DOHH2 (cell line): ENCODE measurements at regions not wholly inside any gene's neighbourhood (a gene's known extent, or its start where the extent isn't known, plus 50 kb on each side); places are given as distances from the start of the nearest gene placed in this dataset.
A peak's percentile ranks its signal among the peaks of the same experiment; 100 is the strongest.

ENCODE experiments used
- H3F3A ChIP-seq: fragments of 200-600 bp; sonication (generic), shearing (Covaris generic); 2 replicates; pipeline ENCODE4 v1.6.0; 2016; ENCODE audit warnings: antibody characterized with exemption, mild to moderate bottlenecking; ENCODE audit not compliant: control insufficient read depth, insufficient read depth
- H3K27ac ChIP-seq: fragments of 200-600 bp; sonication (generic); 2 replicates; pipeline ENCODE4 v1.5.1; 2014; ENCODE audit warnings: low read depth, mild to moderate bottlenecking, low read length, moderate library complexity
- H3K27me3 ChIP-seq: fragments of 200-600 bp; sonication (generic); 2 replicates; pipeline ENCODE4 v1.6.1; 2014; ENCODE audit warnings: mild to moderate bottlenecking, low read length, mixed read lengths; ENCODE audit not compliant: control insufficient read depth
- H3K36me3 ChIP-seq: fragments of 200-600 bp; sonication (generic); 2 replicates; pipeline ENCODE4 v1.6.1; 2014; ENCODE audit warnings: mild to moderate bottlenecking, low read length, moderate library complexity, mixed read lengths; ENCODE audit not compliant: control insufficient read depth
- H3K4me1 ChIP-seq: fragments of 200-600 bp; sonication (generic); 2 replicates; pipeline ENCODE4 v1.6.1; 2014; ENCODE audit warnings: mild to moderate bottlenecking, low read length, mixed read lengths; ENCODE audit not compliant: control insufficient read depth
- H3K4me2 ChIP-seq: fragments of 200-600 bp; sonication (generic); 2 replicates; pipeline ENCODE4 v1.6.0; 2014; ENCODE audit warnings: mild to moderate bottlenecking, low read length, moderate library complexity
- H3K4me3 ChIP-seq: fragments of 200-600 bp; sonication (generic); 2 replicates; pipeline ENCODE4 v1.5.1; 2014; ENCODE audit warnings: mild to moderate bottlenecking, low read length, mixed read lengths
- H3K79me2 ChIP-seq: fragments of 200-600 bp; sonication (generic); 2 replicates; pipeline ENCODE4 v1.6.1; 2014; ENCODE audit warnings: mild to moderate bottlenecking, low read length, mixed read lengths; ENCODE audit not compliant: control insufficient read depth
- H3K9me2 ChIP-seq: fragments of 200-600 bp; sonication (generic); replicated peaks from 2 replicates; pipeline ENCODE4 v1.6.1; 2014; ENCODE audit warnings: mild to moderate bottlenecking, low read length, mixed read lengths; ENCODE audit not compliant: control insufficient read depth
- H3K9me3 ChIP-seq: fragments of 200-600 bp; sonication (generic); 2 replicates; pipeline ENCODE4 v1.6.1; 2014; ENCODE audit warnings: antibody characterized with exemption, low read length, mixed read lengths; ENCODE audit not compliant: control insufficient read depth, insufficient read depth
- H4K20me1 ChIP-seq: fragments of 200-600 bp; sonication (generic); 2 replicates; pipeline ENCODE4 v1.6.0; 2014; ENCODE audit warnings: low read depth, mild to moderate bottlenecking, antibody characterized with exemption, low read length, moderate library complexity; ENCODE audit not compliant: control insufficient read depth, insufficient read depth
- EZH2phosphoT487 ChIP-seq: fragments of 200-600 bp; sonication (generic); IDR thresholded peaks from 2 replicates; pipeline ENCODE4 v1.6.1; 2017; ENCODE audit warnings: borderline replicate concordance, mild to moderate bottlenecking, antibody characterized with exemption, low read length, moderate library complexity, mixed read lengths
- TF ChIP-seq, protein P1 (sequence below): fragments of 200-600 bp; sonication (generic); IDR thresholded peaks from one replicate; pipeline ENCODE4 v1.5.1; 2014; ENCODE audit warnings: antibody characterized with exemption, mild to moderate bottlenecking, low read depth, low read length; ENCODE audit not compliant: poor library complexity, severe bottlenecking

DNA sequence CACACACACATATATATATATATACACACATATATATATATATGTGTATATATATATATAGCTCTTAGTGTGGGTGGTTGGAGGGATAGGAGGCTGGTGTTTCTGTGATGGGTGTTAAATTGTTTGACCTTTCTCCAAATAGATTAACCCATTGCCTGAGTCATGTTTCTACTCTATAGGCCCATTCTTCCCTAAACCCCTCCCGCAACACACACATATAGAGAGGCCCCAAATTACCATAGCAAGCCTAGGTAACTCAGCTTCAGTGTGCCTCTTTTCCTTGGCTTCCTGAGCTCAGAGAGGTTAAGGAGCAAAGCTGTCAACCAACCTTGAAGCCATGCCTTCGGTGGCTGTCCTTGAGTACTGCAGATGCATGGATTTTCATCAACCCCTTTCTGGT lies 98.7 kb upstream of the ADO start:
- Histone ChIP-seq H3K9me3 (peaks cover 5% of the 10 kb centered on the region; the same call in 1 of the 2 replicates), H3K27ac (no peak overlapping the region), H3K4me1 (peaks cover 35% of the 10 kb centered on the region), H3K36me3 (no peaks in the 10 kb centered on the region), H3K9me2 (no peaks in the 10 kb centered on the region), H3K27me3 (no peaks in the 10 kb centered on the region), H4K20me1 (no peaks in the 10 kb centered on the region), H3K4me3 (no peak overlapping the region), H3K4me2 (no peak overlapping the region), H3F3A (no peaks in the 10 kb centered on the region), H3K79me2 (no peaks in the 10 kb centered on the region)
- no peak for TF ChIP-seq EZH2phosphoT487
- TF ChIP-seq, protein P1, sequence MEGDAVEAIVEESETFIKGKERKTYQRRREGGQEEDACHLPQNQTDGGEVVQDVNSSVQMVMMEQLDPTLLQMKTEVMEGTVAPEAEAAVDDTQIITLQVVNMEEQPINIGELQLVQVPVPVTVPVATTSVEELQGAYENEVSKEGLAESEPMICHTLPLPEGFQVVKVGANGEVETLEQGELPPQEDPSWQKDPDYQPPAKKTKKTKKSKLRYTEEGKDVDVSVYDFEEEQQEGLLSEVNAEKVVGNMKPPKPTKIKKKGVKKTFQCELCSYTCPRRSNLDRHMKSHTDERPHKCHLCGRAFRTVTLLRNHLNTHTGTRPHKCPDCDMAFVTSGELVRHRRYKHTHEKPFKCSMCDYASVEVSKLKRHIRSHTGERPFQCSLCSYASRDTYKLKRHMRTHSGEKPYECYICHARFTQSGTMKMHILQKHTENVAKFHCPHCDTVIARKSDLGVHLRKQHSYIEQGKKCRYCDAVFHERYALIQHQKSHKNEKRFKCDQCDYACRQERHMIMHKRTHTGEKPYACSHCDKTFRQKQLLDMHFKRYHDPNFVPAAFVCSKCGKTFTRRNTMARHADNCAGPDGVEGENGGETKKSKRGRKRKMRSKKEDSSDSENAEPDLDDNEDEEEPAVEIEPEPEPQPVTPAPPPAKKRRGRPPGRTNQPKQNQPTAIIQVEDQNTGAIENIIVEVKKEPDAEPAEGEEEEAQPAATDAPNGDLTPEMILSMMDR: no peak

DNA sequence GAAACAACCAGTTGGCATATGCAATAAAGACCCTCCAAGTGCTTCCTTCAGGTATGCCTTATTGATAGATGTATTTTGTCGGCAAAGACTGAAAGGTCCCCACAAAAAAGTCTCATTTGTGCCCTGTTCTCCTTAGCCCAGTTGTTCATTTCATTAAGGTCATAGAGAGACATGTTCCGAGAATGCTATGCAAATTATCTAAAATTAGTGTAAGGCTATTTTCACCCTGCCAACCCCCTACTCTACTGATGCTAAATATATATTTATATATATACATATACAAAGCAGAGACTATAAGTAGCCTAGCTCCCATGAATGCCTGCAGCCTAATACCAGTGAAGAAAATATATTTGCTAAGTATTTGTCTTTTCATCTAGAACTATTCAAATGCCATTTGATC lies 96.7 kb upstream of the ADO start:
- no peaks in the 10 kb centered on the region for H4K20me1 ChIP-seq
- peaks cover 35% of the 10 kb centered on the region for H3K4me1 ChIP-seq
- peak overlapping the region; percentile 25 for H3K4me3 ChIP-seq
- no peaks in the 10 kb centered on the region for H3K79me2 ChIP-seq
- H3K4me2 ChIP-seq: peak overlapping the region; percentile 49
- no peak overlapping the region for H3K27ac ChIP-seq
- H3K36me3 ChIP-seq: no peaks in the 10 kb centered on the region
- no peaks in the 10 kb centered on the region for H3K9me2 ChIP-seq
- no peak for TF ChIP-seq EZH2phosphoT487
- TF ChIP-seq, protein P1: no peak
- H3F3A ChIP-seq: no peaks in the 10 kb centered on the region
- no peaks in the 10 kb centered on the region for H3K27me3 ChIP-seq
- H3K9me3 ChIP-seq: 0 out of 2 replicates have a peak, but pooled peaks cover 3% of the 10 kb centered on the region

DNA sequence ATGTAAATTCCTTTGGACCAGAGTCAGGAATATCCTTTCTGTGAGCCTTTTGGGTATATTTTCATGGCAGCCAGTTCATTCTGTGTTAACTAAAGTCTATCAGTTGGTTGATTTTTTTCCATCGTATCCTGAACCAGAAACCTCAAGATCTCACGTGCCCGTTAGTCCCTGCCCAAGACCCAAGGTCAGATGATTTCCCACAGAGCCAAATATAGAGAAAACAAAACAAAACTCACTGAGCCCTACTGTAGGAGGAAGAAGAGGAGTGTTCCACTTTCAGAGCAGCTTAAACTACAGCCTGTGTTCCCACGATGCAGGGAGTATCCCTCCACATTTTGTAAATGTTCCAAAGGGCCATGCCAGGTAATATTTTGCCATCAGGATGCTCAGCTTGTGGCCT lies 96.0 kb upstream of the ADO start:
- Histone ChIP-seq H3K4me2 (peak overlapping the region; percentile 49), H3K9me3 (0 out of 2 replicates have a peak, but pooled peaks cover 3% of the 10 kb centered on the region), H3K36me3 (no peaks in the 10 kb centered on the region), H3K27ac (no peak overlapping the region), H3K27me3 (no peaks in the 10 kb centered on the region), H3K79me2 (no peaks in the 10 kb centered on the region), H3F3A (no peaks in the 10 kb centered on the region), H4K20me1 (no peaks in the 10 kb centered on the region), H3K4me3 (peak overlapping the region; percentile 15), H3K4me1 (peaks cover 35% of the 10 kb centered on the region), H3K9me2 (no peaks in the 10 kb centered on the region)
- TF ChIP-seq, protein P1: no peak
- TF ChIP-seq EZH2phosphoT487: no peak
